NCI-H1436 (cell line): ENCODE measurements at regions not wholly inside any gene's neighbourhood (a gene's known extent, or its start where the extent isn't known, plus 50 kb on each side); places are given as distances from the start of the nearest gene placed in this dataset.
"Not testable (repeated sequence)": the region's sequence is repeated elsewhere in the genome, so short reads cannot be mapped to it uniquely, and the experiment has no call there.

Experiments
- DNase-seq: peaks from one replicate; lab custom pipeline; 2025; lab: John Stamatoyannopoulos, UW

GRCh38 chr19:30276011-30276882 lies 95.9 kb upstream of the ZNF536 start:
- DNase-seq: no peak

DNA sequence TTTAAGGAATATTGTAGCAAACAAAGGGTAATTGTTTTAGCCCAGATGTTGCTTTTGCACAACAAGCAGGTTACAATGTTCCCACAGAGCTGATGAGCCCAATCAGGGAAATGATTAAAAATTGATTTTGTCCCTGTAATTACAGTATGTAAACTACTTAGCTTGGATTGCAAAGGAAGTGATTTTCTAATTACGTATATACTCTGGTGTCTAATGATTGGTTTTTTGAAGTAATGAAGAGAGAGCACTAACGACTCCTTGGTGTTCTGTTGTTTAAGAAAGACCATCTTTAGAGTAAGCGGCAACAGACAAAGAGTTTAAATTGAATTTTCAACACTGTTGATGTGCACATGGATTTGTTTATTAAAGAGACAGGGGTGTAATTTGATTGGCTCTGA lies 95.3 kb upstream of the ZNF536 start:
- no peak for DNase-seq

- no peak for DNase-seq
These were observed 94.0 kb upstream of the ZNF536 start for GRCh38 chr19:30277941-30278881.

DNA sequence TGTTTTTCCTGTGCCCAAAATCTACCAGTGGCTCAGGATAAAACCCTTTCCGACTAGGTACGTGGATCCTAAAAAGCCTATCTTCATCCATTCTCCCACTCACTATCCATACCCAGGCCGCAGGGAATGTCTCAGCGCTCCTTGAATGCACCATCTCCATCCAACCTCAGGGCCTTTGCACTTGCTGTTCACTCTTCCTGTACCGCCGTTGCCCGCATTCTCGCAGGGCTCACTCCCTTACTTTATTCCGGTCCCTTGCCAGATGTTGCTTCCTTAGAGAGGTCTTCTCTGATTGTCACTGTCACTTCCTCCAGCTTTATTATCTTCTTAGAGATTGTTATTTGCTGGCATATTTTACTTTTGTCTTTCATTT lies 93.3 kb upstream of the ZNF536 start:
- no peak for DNase-seq

- DNase-seq: no peak
These were observed 92.2 kb upstream of the ZNF536 start for GRCh38 chr19:30280018-30280417.

GRCh38 chr19:30281906-30282305 lies 90.3 kb upstream of the ZNF536 start:
- no peak for DNase-seq

DNA sequence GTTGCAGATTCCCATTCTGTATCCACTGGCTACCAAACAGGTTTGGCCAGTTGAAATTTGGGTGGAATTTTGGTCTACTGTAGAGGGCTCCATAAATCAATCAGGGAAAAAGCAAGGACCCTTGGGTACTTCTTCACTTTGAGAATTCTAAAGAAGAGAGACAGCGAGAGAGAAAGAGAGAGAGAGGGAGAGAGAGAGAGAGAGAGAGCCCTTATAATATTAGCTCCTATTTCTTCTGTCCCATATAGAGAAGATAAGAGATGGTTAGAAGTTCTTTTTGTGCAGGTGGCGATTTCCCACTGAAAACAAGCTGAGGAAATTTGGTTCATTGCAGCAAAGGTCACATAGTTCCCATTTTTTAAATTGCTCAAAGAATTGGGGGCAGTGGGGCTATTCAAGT lies 88.6 kb upstream of the ZNF536 start:
- DNase-seq: no peak

DNA sequence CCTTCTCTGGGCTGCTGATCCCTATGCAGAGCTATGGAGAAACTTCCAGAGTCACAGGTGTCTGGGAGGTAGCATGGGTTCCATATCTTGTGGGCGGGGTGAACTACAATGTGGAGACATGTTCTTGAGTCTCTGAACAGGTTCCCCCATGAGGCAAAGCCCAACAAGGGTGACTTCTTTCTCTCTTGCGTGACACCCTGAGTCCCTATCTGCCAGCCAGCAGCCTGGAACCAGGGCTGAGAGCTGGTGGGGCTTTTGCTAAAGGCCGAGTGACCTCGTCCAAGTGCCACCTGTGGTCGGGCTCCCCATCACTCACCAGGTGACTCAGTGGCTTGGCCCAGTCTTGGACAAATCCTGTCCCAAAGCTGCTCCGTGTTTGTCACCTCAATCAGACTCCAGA lies 88.0 kb upstream of the ZNF536 start:
- DNase-seq: no peak

GRCh38 chr19:30284885-30285284 lies 87.3 kb upstream of the ZNF536 start:
- no peak for DNase-seq

- no peak for DNase-seq
These were observed 85.8 kb upstream of the ZNF536 start for GRCh38 chr19:30286378-30286777.

GRCh38 chr19:30287259-30287658 lies 84.9 kb upstream of the ZNF536 start:
- no peak for DNase-seq

- DNase-seq: no peak
These were observed 84.2 kb upstream of the ZNF536 start for GRCh38 chr19:30287973-30288372.

GRCh38 chr19:30288911-30289310 lies 83.3 kb upstream of the ZNF536 start:
- no peak for DNase-seq

- DNase-seq: no peak
These were observed 82.8 kb upstream of the ZNF536 start for GRCh38 chr19:30289336-30289735.

DNA sequence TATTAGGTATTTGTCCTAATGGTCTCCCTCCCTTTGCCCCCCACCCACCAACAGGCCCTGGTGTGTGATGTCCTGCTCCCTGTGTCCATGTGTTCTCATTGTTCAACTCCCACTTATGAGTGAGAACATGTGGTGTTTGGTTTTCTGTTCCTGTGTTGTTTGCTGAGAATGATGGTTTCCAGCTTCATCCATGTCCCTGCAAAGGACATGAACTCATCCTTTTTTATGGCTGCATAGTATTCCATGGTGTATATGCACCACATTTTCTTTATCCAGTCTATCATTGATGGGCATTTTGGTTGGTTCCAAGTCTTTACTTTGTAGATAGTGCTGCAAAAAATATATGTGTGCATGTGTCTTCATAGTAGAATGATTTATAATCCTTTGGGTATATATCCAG lies 81.4 kb upstream of the ZNF536 start:
- not testable (repeated sequence) for DNase-seq

GRCh38 chr19:30293051-30293785 lies 79.0 kb upstream of the ZNF536 start:
- DNase-seq: no peak

DNA sequence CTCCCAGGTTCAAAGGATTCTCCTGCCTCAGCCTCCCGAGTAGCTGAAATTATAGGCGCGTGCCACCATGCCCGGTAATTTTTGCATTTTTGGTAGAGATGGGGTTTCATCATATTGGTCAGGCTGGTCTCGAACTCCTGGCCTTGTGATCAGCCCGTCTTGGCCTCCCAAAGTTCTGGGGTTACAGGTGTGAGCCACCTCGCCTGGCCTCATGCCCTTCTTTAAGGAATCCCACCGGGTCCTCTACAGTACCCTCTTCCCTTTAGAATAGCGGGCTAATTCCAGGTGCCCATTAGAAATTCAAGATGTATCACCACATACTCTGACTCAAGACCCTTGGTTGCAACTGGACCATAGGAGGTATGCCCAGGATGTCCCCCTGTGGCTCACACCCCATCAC lies 74.2 kb upstream of the ZNF536 start:
- DNase-seq: no peak

DNA sequence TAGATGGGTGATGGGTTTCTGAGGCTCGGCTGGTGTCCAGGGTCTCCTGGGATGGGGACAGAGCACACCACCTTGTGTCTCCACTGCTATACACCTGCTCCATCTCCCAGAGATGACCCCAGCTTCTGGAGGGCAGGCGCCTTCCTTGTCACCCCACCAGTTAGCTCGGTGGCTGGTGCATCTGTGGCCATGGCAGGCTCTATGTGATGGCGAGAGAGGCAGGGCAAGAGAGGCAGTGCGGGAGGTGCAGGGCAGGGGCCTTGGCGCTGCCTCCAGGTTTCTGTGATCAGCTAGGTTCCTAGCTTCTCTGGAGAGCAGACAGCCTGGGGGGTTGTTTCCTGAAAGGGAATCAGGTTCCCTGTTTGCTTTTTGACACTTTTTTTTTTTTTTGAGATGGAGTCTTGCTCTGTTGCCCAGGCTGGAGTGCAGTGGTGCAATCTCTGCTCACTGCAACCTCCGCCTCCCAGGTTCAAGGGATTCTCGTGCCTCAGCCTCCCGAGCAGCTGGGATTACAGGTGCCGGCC lies 69.0 kb upstream of the ZNF536 start:
- no peak for DNase-seq

DNA sequence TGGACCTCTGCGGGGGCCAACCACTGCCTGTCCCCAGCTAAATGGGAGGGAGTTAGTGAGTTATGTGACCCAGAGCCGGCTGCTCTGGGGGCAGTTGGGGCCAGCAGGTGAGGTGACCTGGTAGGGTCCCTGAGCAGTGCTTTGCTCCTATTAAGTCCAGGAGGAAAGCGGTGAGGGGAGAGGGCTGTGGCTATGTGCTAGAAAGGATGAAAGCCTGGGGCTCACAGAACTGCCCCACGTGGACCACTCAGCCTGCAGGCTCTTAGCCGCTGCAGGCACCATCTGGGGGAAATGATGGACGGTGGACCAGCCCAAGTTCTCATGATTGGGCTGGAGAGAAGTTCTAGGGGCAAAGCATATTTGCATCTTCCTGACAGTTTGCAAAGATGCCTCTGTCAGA lies 67.6 kb upstream of the ZNF536 start:
- DNase-seq: no peak

DNA sequence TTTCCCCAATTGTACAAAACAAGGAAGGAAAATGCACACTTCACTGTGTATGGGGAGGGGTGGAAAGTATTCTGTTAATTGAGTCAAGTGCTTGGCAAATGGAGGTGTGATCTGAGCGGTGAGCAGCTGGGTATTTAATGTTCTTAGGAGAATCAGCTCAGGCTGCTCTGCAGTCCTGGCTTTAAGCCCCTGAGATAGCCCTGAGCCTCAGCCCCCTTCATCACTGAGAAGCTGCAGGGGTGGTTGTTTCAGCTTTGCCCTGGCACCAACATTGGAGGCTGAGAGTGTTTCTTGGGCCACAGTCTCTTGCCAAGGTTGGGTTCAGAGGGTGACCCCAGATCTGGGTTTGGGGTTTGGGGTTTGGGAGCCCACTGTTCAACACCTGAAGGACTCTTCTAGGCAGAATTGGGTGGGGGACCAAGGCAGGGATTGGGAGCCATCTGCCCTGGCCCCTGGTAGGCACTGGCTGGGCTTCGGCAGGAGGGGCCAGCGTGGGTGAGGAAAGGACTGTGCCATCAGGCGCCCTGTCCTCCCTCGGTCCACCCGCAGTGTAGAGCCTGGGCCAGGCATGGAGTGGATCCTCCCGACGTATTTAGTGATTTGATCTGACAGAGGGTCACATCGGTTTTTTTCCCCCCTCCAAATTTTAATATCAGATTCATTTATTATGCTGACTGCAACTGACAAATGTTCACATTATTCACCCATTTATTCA lies 66.7 kb upstream of the ZNF536 start:
- DNase-seq: no peak

DNA sequence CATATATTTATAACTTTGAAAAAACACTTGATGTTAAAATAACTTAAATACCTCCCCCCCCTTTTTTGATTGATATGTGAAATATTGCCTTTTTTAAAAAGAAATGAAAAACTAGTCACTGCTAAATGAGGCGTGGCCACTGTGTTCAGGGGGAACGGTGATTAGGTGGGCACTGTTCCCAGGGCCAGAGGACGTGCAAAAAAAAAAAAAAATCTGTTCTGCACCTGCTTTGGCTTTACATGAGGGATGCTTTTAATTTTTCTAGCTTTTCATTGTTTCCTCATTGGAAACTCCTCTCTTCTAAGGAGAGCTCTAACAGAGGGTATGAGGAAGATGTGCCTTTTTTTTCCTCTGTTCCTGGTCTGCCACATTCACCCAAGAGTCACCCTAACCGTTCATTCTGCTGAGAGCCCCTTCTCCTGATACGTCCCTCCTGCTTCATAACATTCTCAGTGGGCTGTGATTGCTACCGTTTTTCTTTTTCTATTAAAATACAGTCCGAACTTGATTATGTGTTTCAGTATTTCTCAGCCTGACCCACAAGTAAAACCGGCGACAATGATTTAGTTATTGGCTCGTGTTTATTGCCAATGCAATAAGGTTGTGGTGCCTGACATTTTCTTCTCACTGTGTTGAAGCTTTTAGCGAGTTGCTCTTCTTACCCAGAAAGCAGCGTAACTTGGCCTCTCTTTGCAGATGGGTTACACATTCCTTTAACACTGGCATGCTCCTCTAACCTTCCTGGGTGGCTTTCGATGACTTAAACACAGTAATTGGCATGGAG lies 64.8 kb upstream of the ZNF536 start:
- no peak for DNase-seq
